GM21717 (cell line): ENCODE measurements at regions not wholly inside any gene's neighbourhood (a gene's known extent, or its start where the extent isn't known, plus 50 kb on each side); places are given as distances from the start of the nearest gene placed in this dataset.

ENCODE experiments used
- ATAC-seq: cut with Tn5 transposase; IDR thresholded peaks from one replicate; pipeline ENCODE4 v1.9.1; 2021; ENCODE audit warnings: mild to moderate bottlenecking, moderate library complexity; ENCODE audit not compliant: unreplicated experiment

DNA sequence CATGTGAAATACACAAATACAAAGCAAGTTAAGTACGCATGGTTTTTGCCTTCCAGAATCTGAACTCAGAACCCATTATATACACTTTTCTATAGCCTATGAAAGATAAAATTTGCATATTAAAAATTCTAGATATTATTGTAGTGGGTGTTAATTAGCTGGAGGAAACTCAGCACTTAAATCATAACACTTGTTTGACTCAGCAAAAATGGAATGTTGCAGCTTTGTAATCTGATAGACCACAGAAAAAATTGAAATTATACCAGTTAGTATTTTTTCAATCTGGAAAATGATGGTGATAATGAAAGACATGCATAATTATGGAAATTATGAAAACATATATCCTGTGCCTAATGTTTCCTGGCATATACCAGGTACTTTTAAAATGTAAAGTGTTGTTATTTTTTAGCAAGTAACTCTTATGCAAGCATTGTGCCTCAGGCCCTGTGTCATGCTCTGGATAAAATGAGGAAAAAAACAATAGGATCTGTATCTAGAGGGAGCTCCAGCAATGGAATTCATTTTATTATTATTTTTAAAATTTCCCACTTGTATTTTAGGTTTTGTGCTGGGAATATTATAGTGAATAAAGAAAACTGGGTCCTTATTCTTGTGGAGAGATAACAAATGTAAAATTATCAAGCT lies 490.4 kb upstream of the SEMA3A start:
- ATAC-seq, result no peak

DNA sequence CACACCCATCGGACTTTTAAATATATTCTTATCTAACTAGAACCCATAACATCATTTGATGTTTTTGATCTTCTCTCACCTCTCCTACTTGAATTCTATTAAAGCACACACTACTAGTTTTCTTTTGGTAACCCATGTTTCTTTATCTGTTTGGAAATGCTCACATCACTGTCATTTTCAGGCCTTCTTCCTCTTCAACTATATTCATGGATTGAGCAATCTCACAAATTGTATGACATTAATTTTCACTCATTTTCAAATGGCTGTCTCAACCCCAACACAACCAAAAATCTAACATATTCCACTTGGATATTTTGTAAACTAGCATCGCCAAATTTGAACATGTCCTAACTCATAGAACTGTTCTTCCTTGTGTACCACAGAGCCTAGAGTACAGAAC lies 488.0 kb upstream of the SEMA3A start:
- ATAC-seq, result no peak

- ATAC-seq, result no peak
Observed at GRCh38 chr7:84678841-84679240, 484.3 kb upstream of the SEMA3A start.

DNA sequence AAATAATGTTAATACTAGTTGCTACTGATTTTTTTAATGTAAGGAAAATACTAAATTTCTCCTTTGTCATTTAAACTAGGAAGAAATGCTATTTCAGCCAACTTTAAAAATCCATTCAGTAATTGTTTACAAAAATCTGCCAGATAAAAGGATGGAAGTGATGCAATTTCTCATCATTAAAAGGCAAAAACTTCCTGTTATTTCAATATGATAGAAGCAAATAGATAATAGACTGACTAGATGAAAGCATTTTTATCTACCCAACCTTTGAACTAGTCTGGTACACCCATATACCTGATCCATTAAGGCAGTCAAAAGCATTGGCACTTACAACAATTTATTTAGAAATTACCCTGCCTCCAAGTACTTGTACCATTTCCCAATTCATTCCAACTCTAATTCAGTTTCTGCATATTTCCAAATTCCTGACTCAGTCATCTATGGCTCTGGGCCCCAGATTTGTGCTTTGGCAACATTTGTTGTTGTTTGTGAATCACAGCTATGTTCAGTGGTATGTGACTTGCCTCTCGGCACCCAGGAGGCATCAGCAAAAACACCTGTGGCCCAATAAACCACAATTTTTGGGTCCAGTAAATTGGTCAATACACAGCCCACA lies 482.6 kb upstream of the SEMA3A start:
- ATAC-seq, result no peak

DNA sequence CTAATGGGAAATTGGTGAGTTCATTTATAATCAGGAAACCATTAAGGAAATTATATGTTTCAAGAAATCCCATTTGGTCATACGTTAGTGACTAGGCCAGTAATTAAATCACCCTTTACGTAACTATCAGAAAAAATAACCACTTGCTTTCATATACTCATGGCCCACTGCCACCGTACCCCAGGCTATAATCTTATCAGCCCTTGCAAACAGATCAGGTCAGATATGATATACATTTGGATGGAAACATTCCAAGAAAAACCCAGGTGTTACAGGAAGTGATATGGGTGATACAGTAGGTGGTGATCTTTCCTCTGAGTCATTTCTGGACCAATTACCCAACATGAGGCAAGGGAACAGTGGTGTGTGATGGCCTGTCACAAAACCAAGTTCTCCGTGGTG lies 481.0 kb upstream of the SEMA3A start:
- no peak for ATAC-seq

- no peak for ATAC-seq
Observed at GRCh38 chr7:84674236-84674913, 479.8 kb upstream of the SEMA3A start.

- ATAC-seq, result no peak
Observed at GRCh38 chr7:84669177-84669732, 474.7 kb upstream of the SEMA3A start.

GRCh38 chr7:84668116-84668515 lies 473.5 kb upstream of the SEMA3A start:
- no peak for ATAC-seq

DNA sequence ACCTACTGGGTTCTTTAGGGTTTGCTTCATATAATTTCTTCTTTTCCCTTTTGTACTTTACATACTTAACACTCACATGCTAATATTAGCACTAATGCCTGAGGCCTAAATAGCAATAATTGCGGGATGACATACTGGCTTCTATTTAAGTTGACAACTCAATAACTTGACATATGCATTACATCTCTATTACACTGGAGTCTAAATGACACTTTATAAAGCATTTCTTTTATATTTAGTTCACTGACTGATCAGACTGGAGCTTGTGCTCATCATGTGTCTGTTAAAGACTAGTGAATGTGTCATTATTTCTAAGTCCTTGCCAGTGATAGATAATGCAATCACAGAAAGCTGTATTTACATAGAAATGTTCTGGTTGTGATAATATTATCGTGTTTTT lies 472.1 kb upstream of the SEMA3A start:
- ATAC-seq, result no peak

GRCh38 chr7:84665339-84665738 lies 470.8 kb upstream of the SEMA3A start:
- no peak for ATAC-seq

- ATAC-seq, result no peak
Observed at GRCh38 chr7:84664626-84665025, 470.0 kb upstream of the SEMA3A start.

- no peak for ATAC-seq
Observed at GRCh38 chr7:84663224-84663623, 468.6 kb upstream of the SEMA3A start.

DNA sequence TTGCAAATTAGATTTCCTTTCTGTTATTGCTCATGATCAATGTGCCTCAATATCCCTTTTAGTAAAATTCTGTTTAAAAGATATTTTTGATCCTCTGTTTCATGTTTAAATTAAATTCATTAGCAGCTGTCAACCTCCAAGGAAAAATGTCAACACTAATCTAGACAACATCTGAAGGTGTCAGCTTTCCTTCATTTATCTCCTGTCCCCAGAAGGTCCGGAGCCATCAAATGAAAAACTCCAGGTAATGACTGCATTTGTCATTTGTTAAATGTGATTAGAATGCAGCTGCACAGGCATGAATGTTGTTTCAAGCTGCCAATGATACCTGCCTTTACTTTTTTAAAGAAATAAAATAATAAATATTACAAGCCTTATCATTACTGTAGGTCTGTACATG lies 463.7 kb upstream of the SEMA3A start:
- ATAC-seq, result no peak

GRCh38 chr7:84654273-84654672 lies 459.7 kb upstream of the SEMA3A start:
- no peak for ATAC-seq

DNA sequence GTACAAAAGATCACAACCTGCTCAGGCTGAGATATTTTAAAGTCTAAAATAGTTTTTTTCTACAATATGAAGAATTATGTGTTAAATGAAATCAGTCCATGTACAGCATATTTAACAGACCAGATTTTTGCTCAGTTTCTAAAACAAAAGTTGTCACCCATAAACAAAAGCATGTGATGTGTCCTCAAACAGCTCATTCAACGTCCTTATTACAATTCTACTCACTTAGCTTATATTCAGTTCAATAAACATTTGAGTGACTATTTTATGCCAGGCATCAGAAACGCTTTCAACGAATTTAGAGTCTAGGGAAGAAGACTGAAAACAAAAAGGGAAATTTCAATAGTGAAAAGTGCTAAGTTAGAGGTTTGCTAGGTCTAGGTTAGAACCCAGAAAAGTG lies 457.3 kb upstream of the SEMA3A start:
- no peak for ATAC-seq

GRCh38 chr7:84647797-84648757 lies 453.5 kb upstream of the SEMA3A start:
- no peak for ATAC-seq

DNA sequence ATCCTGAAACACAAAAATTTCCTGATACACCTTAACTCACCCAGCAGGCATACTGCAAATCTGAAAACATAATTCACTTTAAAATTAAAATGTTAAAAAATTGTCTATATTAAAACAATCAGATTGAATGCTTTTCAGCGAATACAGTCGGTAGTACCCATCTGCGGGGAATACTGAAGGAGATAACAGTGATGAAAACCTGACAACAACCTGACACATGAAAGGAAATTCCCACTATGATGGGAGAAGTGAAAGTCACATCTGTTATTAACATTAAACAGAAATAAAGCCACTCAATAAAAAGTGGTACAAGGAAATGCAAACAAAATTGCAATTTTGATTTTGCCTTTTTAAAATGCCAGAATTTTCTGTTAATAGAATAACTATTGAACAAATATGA lies 448.0 kb upstream of the SEMA3A start:
- no peak for ATAC-seq

- no peak for ATAC-seq
Observed at GRCh38 chr7:84640637-84641036, 446.0 kb upstream of the SEMA3A start.

DNA sequence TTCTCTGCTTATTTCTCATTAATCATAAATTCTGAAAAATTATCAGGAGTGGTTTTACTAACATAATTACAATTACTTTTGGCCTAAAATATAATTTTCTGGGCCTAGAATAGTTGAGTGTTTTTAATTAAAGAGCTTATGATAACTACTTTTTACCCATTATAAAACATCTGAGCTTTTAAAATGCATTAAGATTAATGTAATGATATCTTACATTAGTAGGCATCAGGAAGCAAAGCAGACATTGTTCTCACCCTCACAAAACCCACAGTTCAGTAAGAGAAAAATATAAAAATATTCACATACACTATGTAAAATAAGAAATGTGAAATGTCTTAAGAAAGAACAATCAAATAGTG lies 443.7 kb upstream of the SEMA3A start:
- no peak for ATAC-seq

DNA sequence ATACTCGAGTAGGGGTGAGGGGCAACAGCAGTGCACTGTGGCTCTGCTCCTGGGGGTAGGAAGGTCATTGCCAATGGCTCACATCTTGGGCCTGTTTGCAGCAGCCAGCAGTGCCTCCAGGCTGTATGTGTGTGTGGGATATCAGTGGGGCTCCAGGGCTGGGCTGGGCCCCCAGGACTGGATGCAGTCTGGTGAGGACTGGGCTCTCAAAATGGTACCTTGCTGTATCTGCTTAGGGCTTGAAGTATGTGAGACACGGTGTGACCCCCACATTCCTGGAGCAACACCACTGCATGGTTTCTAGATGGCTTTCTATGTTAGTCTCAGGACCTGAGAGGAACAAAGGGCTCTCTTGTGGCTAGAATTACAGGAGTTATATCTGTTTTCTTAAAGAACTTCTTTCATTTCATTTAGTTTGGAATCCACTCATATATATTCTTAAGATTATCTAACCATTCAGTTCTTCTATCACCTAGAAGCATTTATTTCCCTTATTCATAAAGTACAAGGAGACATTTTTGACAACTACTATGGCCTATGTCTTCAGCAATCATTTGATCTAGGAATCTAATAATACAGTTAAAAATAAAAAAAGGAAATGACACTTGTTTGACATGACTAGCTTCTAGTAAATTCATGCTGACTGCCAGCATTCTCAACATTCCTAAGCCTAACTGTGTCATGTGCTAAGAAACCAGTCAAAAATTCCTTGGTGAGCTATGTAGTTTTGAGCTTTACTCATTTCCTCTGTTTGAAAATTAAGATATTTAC lies 443.2 kb upstream of the SEMA3A start:
- no peak for ATAC-seq
